Right atrium auricular region (tissue), 2 donors: ENCODE measurements at regions not wholly inside any gene's neighbourhood (a gene's known extent, or its start where the extent isn't known, plus 50 kb on each side); places are given as distances from the start of the nearest gene placed in this dataset.

ENCODE experiments used
- DNase-seq: peaks from one replicate; pipeline ENCODE4 v3.0.0-alpha.2; 2019; ENCODE audit warnings: low spot score
- H3K27ac ChIP-seq, 2 donors: fragments of 200-600 bp; sonication (generic); 1 replicate in 1 of 2; 2 replicates in 1 of 2; pipeline ENCODE4 v1.5.1; 2016 to 2019
- H3K27me3 ChIP-seq, 2 donors: fragments of 200-600 bp; sonication (generic); one replicate each; pipeline versions ENCODE4 v1.5.1 to v1.6.0; 2017 to 2019
- H3K36me3 ChIP-seq: fragments of 200-600 bp; sonication (generic); one replicate; pipeline ENCODE4 v1.5.1; 2016
- H3K4me1 ChIP-seq, 2 donors: fragments of 200-600 bp; sonication (generic); one replicate each; pipeline versions ENCODE4 v1.5.1 to v1.6.0; 2017 to 2019
- H3K4me3 ChIP-seq, 2 donors: fragments of 200-600 bp; sonication (generic); 1 replicate in 1 of 2; 2 replicates in 1 of 2; pipeline ENCODE4 v1.5.1; 2017 to 2019; ENCODE audit warnings: mild to moderate bottlenecking in 1 of 2, moderate library complexity in 1 of 2
- H3K9me3 ChIP-seq, 2 donors: fragments of 200-600 bp; sonication (generic); one replicate each; pipeline ENCODE4 v1.5.1; 2019
- TF ChIP-seq, protein P1 (sequence below), 2 donors: fragments of 200-600 bp; sonication (generic); IDR thresholded peaks; one replicate each; pipeline ENCODE4 v1.5.1; 2019; ENCODE audit warnings: antibody characterized with exemption in 2 of 2

DNA sequence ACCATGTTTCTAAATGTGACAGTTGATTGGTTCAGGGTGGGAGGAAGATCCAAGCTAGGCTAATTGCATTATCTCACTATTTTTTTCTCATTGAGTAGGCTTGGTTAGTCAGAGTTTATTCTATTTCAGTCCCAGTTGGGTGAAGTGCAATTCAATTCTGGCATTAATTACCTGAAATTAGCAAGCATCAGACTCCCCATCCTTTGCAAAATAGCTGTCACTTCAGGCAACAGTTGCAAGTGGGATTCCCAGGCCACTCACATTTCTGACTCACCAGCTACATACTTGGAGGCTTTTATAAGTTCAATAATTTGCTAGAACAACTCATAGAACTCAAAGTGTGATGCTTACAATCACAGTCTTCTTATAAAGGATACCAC is 155.8 kb upstream of the HAND2 start:
- no peak for DNase-seq

GRCh38 chr4:173685165-173685830 is 155.3 kb upstream of the HAND2 start:
- Histone ChIP-seq H3K4me3 (no peak overlapping the region), H3K9me3 (no peaks in the 10 kb centered on the region), H3K27me3 (no peaks in the 10 kb centered on the region), H3K4me1 (peaks cover 0 to 13% of the 10 kb centered on the region in 2 donors), H3K36me3 (no peaks in the 10 kb centered on the region), H3K27ac (peak overlapping the region; percentile 54 to 88)
- TF ChIP-seq, protein P1, sequence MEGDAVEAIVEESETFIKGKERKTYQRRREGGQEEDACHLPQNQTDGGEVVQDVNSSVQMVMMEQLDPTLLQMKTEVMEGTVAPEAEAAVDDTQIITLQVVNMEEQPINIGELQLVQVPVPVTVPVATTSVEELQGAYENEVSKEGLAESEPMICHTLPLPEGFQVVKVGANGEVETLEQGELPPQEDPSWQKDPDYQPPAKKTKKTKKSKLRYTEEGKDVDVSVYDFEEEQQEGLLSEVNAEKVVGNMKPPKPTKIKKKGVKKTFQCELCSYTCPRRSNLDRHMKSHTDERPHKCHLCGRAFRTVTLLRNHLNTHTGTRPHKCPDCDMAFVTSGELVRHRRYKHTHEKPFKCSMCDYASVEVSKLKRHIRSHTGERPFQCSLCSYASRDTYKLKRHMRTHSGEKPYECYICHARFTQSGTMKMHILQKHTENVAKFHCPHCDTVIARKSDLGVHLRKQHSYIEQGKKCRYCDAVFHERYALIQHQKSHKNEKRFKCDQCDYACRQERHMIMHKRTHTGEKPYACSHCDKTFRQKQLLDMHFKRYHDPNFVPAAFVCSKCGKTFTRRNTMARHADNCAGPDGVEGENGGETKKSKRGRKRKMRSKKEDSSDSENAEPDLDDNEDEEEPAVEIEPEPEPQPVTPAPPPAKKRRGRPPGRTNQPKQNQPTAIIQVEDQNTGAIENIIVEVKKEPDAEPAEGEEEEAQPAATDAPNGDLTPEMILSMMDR (IDR thresholded peaks at IDR 0.05): no peak
- no peak for DNase-seq

More for the DNA sequence above, 155.8 kb upstream of the HAND2 start:
- TF ChIP-seq, protein P1 (IDR thresholded peaks at IDR 0.05): no peak
- H3K27ac ChIP-seq: peak overlapping the region; percentile 54 to 88
- no peak overlapping the region for H3K4me3 ChIP-seq
- H3K27me3 ChIP-seq: no peaks in the 10 kb centered on the region
- H3K9me3 ChIP-seq: no peaks in the 10 kb centered on the region
- peaks cover 0 to 13% of the 10 kb centered on the region in 2 donors for H3K4me1 ChIP-seq
- H3K36me3 ChIP-seq: no peaks in the 10 kb centered on the region

DNA sequence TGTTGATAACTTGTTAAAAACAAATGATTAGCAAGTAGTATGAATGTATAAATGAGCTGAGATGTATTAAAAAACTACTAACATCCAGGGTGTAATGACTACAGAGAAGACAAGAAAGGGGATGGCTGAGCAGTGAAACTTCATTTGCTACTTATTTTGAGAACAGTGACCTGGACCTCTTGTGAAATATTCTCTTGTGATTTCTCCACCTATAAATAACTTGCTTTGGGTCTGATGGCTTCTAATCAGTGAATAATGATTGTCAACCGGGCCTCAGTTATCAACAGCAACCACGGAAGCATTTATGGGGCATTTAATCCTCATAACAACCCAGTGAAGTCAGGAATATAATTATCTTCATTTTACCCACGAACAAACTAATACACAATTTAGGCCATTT is 154.2 kb upstream of the HAND2 start:
- H3K36me3 ChIP-seq: no peaks in the 10 kb centered on the region
- no peaks in the 10 kb centered on the region for H3K9me3 ChIP-seq
- DNase-seq: no peak
- TF ChIP-seq, protein P1 (IDR thresholded peaks at IDR 0.05): no peak
- no peaks in the 10 kb centered on the region for H3K27me3 ChIP-seq
- H3K27ac ChIP-seq: peak overlapping the region; percentile 54 to 88
- H3K4me3 ChIP-seq: no peak overlapping the region
- peaks cover 0 to 13% of the 10 kb centered on the region in 2 donors for H3K4me1 ChIP-seq

GRCh38 chr4:173682609-173683008 is 152.6 kb upstream of the HAND2 start:
- peaks cover 0 to 13% of the 10 kb centered on the region in 2 donors for H3K4me1 ChIP-seq
- no peak for DNase-seq
- H3K27ac ChIP-seq: peak overlapping the region in 1 of 2 donors; percentile 88
- no peak overlapping the region for H3K4me3 ChIP-seq
- TF ChIP-seq, protein P1 (IDR thresholded peaks at IDR 0.05): no peak
- no peaks in the 10 kb centered on the region for H3K9me3 ChIP-seq
- no peaks in the 10 kb centered on the region for H3K27me3 ChIP-seq
- H3K36me3 ChIP-seq: no peaks in the 10 kb centered on the region

GRCh38 chr4:173680278-173680677 is 150.2 kb upstream of the HAND2 start:
- no peak overlapping the region for H3K4me3 ChIP-seq
- H3K36me3 ChIP-seq: no peaks in the 10 kb centered on the region
- H3K27me3 ChIP-seq: no peaks in the 10 kb centered on the region
- peaks cover 0 to 8% of the 10 kb centered on the region in 2 donors for H3K4me1 ChIP-seq
- TF ChIP-seq, protein P1 (IDR thresholded peaks at IDR 0.05): no peak
- H3K27ac ChIP-seq: peak overlapping the region; percentile 21 to 74
- no peaks in the 10 kb centered on the region for H3K9me3 ChIP-seq
- no peak for DNase-seq

DNA sequence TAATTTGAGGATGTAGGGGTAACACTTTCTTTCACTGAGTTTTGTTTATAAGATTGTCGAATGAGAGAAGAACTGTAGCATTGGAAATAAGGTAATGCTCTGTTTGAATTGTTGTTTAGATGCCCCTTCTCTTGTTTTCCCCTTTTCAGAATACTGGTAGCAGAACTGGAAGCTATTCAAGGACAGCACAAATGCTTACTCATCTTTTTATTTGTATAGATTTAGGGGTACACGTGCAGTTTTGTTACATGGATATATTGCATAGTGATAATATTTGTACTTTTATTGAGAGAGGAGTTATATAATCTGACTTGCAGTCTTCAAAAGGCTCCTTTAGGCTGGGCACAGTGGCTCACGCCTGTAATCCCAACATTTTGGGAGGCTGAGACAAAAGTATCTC is 145.4 kb upstream of the HAND2 start:
- Histone ChIP-seq H3K27me3 (no peaks in the 10 kb centered on the region), H3K9me3 (no peaks in the 10 kb centered on the region), H3K36me3 (no peaks in the 10 kb centered on the region), H3K4me3 (no peak overlapping the region), H3K27ac (no peak overlapping the region), H3K4me1 (no peaks in the 10 kb centered on the region)
- TF ChIP-seq, protein P1 (IDR thresholded peaks at IDR 0.05): no peak
- no peak for DNase-seq
